GM12865 (cell line): ENCODE measurements at regions not wholly inside any gene's neighbourhood (a gene's known extent, or its start where the extent isn't known, plus 50 kb on each side); places are given as distances from the start of the nearest gene placed in this dataset.

Experiments used
- DNase-seq: peaks from one replicate; pipeline ENCODE4 v3.0.0; 2010; ENCODE audit warnings: low read depth
- H3K4me3 ChIP-seq: 2 replicates; pipeline ENCODE4 v1.5.1; 2011; ENCODE audit warnings: mild to moderate bottlenecking, low read depth, low read length, control low read depth
- CTCF ChIP-seq: IDR thresholded peaks from 2 replicates; pipeline ENCODE4 v1.5.1; 2011; ENCODE audit warnings: low read length, control low read depth, low read depth, inconsistent platforms; ENCODE audit not compliant: insufficient read depth; ENCODE audit errors: missing control alignments

- no peak for TF ChIP-seq CTCF
- DNase-seq = no peak
- H3K4me3 ChIP-seq = no peak overlapping the region
These were observed 136.3 kb downstream of the DIO2 start for GRCh38 chr14:80074900-80075574.

GRCh38 chr14:80059041-80059440, 152.3 kb downstream of the DIO2 start:
- H3K4me3 ChIP-seq = no peak overlapping the region
- TF ChIP-seq CTCF = no peak
- no peak for DNase-seq

DNA sequence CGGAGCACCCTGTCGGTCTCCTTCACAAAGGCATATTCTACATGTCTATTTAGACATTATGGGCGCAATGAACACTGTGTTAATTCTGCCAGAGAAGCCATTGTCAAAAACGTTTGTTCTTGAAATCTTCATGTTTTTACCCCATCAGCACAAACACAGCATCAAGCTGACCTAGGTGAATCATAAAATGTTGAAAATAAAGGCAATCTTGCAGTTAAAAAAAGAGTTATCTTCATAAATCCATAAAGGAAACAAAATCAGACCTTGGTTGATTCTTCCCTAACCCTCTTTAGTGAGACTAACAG, 154.9 kb downstream of the DIO2 start:
- DNase-seq = no peak
- H3K4me3 ChIP-seq = no peak overlapping the region
- no peak for TF ChIP-seq CTCF

DNA sequence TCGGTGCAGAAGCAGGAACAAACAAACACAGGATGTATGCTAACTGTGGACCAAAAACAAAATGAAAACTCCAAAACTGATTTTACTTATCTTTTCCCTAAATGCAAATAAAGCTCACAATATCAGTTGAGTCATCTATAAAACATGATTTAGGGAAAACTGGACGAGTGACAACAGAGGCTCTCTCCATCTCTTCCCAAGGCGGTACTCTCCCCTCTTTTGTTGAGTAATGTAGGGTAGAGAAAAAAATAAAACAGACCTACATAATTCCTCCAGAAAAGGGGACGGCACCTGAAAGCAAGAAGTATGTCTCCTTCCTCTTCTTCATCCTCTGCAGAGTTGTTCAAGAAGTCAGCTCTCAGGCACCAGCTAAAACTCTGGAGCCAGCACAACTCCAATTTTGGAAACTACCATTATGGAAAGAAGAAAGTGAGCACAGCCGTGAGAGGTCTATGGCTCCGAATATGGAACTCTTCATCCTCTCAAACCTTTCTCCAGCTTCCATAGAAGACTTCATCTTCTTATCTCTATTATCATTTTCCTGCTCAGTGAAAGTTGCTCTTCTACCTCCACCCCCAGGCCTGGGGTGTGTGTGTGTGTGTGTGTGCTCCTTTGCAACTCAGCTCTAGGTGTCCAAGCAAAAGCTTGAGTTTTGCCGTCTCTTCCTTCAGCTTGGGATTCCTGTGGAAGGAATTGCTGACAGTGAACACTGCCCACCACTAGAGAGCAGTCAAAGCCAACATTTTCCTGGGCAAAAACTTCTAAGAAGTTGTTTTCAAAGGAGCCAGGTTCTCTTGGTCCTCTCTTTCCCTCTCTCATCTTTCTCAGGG, 155.4 kb downstream of the DIO2 start:
- H3K4me3 ChIP-seq = no peak overlapping the region
- DNase-seq = peak; percentile 24

DNA sequence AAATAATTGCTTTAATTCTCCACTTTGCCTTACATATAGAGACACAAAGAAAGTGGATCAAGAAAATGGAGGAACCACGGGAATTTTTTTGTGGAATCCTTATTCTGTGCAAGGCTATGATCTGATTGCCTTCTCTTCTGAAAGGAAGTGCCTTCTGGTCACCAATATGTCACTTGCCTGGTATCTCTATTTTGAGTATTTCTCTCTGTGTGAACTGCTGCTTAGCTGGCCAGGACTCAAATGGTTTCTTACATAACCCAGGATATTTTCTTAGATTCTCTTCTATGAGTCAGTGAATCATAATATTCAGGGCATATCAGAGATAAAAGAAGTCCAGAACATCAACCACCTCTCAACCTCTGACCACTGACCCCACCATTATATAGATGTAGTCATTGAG, 156.1 kb downstream of the DIO2 start:
- H3K4me3 ChIP-seq = no peak overlapping the region
- DNase-seq = no peak
- no peak for TF ChIP-seq CTCF

More for the DNA sequence above, 155.4 kb downstream of the DIO2 start:
- TF ChIP-seq CTCF = peak; percentile 56

DNA sequence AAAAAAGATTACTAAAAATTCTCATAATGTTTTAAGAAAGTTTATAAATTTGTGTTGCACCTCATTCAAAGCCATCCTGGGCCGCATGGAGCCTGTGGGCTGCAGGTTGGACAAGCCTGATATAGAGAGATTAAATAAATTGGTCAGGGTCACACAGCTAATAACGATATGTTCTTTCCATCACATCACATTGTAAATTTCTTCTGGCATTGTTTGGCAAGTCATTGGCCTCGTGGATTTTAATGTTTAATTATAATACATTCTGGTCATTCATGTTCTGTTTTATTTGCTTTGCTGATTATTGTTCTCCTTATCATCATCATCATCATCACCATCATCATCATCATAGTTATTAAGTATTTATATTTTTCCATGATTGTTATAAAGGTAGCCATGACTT, 157.3 kb downstream of the DIO2 start:
- H3K4me3 ChIP-seq = no peak overlapping the region
- no peak for DNase-seq
- no peak for TF ChIP-seq CTCF
